WTC11 (cell line): ENCODE measurements at regions not wholly inside any gene's neighbourhood (a gene's known extent, or its start where the extent isn't known, plus 50 kb on each side); places are given as distances from the start of the nearest gene placed in this dataset.

Experiments
- ATAC-seq: fragments of 200-7000 bp; cut with Tn5 transposase; 2 replicates; pipeline ENCODE4 v1.10.0; 2021; ENCODE audit warnings: mild to moderate bottlenecking, moderate library complexity
- CTCF ChIA-PET: fragments of 300-600 bp; sonication (Branson Sonifier 250); formaldehyde crosslinking; loops from one replicate; lab custom pipeline; 2021; ENCODE audit warnings: antibody characterized with exemption; lab: Charles Lee
- POLR2A ChIA-PET: fragments of 350-600 bp; sonication (Branson Sonifier 250); formaldehyde crosslinking; loops from one replicate; lab custom pipeline; 2021; ENCODE audit warnings: antibody characterized with exemption; lab: Charles Lee
- DNase-seq: peaks from one replicate; pipeline ENCODE4 v3.0.0; 2021; ENCODE audit warnings: low spot score
- H3K27ac Mint-ChIP-seq: 2 replicates; pipeline ENCODE4 v1.8.0; 2021; ENCODE audit warnings: mixed read lengths
- H3K27me3 Mint-ChIP-seq: 2 replicates; pipeline ENCODE4 v1.8.0; 2021; ENCODE audit warnings: low read depth, mild to moderate bottlenecking, moderate library complexity, mixed read lengths
- H3K36me3 Mint-ChIP-seq: 2 replicates; pipeline ENCODE4 v1.8.0; 2021; ENCODE audit warnings: mixed read lengths
- H3K4me1 Mint-ChIP-seq: 2 replicates; pipeline ENCODE4 v1.8.0; 2022; ENCODE audit warnings: mixed read lengths
- H3K4me3 Mint-ChIP-seq: 2 replicates; pipeline ENCODE4 v1.8.0; 2021; ENCODE audit warnings: mild to moderate bottlenecking, moderate library complexity, mixed read lengths
- H3K9me3 Mint-ChIP-seq: 2 replicates; pipeline ENCODE4 v1.8.0; 2021; ENCODE audit warnings: mixed read lengths
- CREM ChIP-seq: sonication (generic); formaldehyde crosslinking; IDR thresholded peaks from 2 replicates; pipeline ENCODE4 v1.8.1; 2022; ENCODE audit warnings: mild to moderate bottlenecking, missing genetic modification reagents, moderate library complexity
- EMX1 ChIP-seq: fragments of 250-450 bp; sonication (Bioruptor Pico); IDR thresholded peaks from 2 replicates; pipeline ENCODE4 v1.8.0; 2021; ENCODE audit warnings: mild to moderate bottlenecking
- FOXJ3 ChIP-seq: sonication (generic); formaldehyde crosslinking; IDR thresholded peaks from 2 replicates; pipeline ENCODE4 v1.9.0; 2021; ENCODE audit warnings: missing genetic modification reagents, mild to moderate bottlenecking, borderline replicate concordance
- GABPB1 ChIP-seq: sonication (generic); formaldehyde crosslinking; IDR thresholded peaks from 2 replicates; pipeline ENCODE4 v1.8.1; 2023; ENCODE audit warnings: mild to moderate bottlenecking, missing genetic modification reagents
- JAZF1 ChIP-seq: fragments of 250-450 bp; sonication (Bioruptor Pico); IDR thresholded peaks from 2 replicates; pipeline ENCODE4 v1.9.0; 2021; ENCODE audit warnings: moderate library complexity, mild to moderate bottlenecking, inconsistent platforms
- NFATC4 ChIP-seq: fragments of 250-450 bp; sonication (Bioruptor Pico); IDR thresholded peaks from 2 replicates; pipeline ENCODE4 v1.9.0; 2021; ENCODE audit warnings: mild to moderate bottlenecking
- SP1 ChIP-seq: sonication (generic); formaldehyde crosslinking; conservative IDR thresholded peaks from 2 replicates; pipeline ENCODE4 v1.8.1; 2022; ENCODE audit warnings: missing genetic modification reagents
- TCF7 ChIP-seq: sonication (generic); formaldehyde crosslinking; IDR thresholded peaks from 2 replicates; pipeline ENCODE4 v1.8.0; 2022; ENCODE audit warnings: mild to moderate bottlenecking, low read depth, missing genetic modification reagents, moderate library complexity
- TP53 ChIP-seq: sonication (generic); formaldehyde crosslinking; IDR thresholded peaks from 2 replicates; pipeline ENCODE4 v1.8.1; 2023; ENCODE audit warnings: mild to moderate bottlenecking, missing genetic modification reagents
- ZBTB21 ChIP-seq: sonication (generic); formaldehyde crosslinking; IDR thresholded peaks from 2 replicates; pipeline ENCODE4 v1.8.1; 2023; ENCODE audit warnings: mild to moderate bottlenecking, missing genetic modification reagents, borderline replicate concordance
- ZNF232 ChIP-seq: sonication (generic); formaldehyde crosslinking; IDR thresholded peaks from 2 replicates; pipeline ENCODE4 v1.8.0; 2022; ENCODE audit warnings: mild to moderate bottlenecking, missing genetic modification reagents
- ZNF263 ChIP-seq: sonication (generic); formaldehyde crosslinking; IDR thresholded peaks from 2 replicates; pipeline ENCODE4 v1.8.1; 2022; ENCODE audit warnings: low read depth, mild to moderate bottlenecking, moderate library complexity, missing genetic modification reagents
- ZNF317 ChIP-seq: sonication (generic); formaldehyde crosslinking; IDR thresholded peaks from 2 replicates; pipeline ENCODE4 v1.8.1; 2023; ENCODE audit warnings: low read depth, mild to moderate bottlenecking, moderate library complexity, missing genetic modification reagents, borderline replicate concordance
- ZNF423 ChIP-seq: fragments of 250-450 bp; sonication (Bioruptor Pico); IDR thresholded peaks from 2 replicates; pipeline ENCODE4 v2.1.2; 2022; ENCODE audit warnings: mild to moderate bottlenecking, moderate library complexity
- ZNF671 ChIP-seq: fragments of 250-450 bp; sonication (Bioruptor Pico); IDR thresholded peaks from 2 replicates; pipeline ENCODE4 v1.8.0; 2021; ENCODE audit warnings: mild to moderate bottlenecking
- TF ChIP-seq, protein P1 (sequence below): fragments of 250-450 bp; sonication (Bioruptor Pico); IDR thresholded peaks from 2 replicates; pipeline ENCODE4 v1.9.0; 2021; ENCODE audit warnings: mild to moderate bottlenecking
- TF ChIP-seq, protein P2 (sequence below): fragments of 250-450 bp; sonication (Bioruptor Pico); IDR thresholded peaks from 2 replicates; pipeline ENCODE4 v1.9.0; 2021; ENCODE audit warnings: mild to moderate bottlenecking, borderline replicate concordance
- TF ChIP-seq, protein P3 (sequence below): sonication (generic); formaldehyde crosslinking; IDR thresholded peaks from 2 replicates; pipeline ENCODE4 v1.8.0; 2022; ENCODE audit warnings: mild to moderate bottlenecking, missing genetic modification reagents

DNA sequence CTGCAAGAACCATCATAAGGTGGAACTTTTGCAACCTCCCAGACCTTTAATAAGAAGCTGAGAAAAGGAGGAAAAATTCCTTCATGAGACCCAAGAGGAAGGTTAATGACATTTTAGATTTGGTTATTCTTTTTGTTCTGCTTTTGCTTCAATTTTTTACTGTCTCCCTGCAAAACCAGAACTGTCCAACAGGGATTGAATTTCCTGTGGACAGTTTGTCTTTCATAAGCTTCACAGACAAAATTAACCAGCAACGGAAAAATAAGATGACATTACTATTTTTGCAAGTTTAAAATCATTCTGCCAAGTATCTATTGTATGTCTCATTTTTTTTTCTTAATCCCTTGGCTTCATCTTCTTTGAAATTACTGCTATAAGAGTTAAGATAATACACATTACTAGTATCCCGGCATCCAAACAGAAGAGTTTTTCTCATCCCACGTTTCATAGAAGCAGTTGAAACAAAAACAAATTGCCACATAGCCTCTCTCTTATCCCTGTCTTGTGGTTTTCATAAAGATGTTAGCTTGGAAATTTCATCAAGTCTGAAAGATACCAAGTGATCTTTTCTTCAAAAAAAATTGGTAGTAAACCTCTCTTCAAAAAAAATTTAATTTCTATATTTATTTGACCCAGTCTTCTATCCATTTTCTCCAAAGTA lies 465.3 kb upstream of the PTBP2 start:
- H3K4me3 Mint-ChIP-seq = no peak overlapping the region
- no peaks in the 10 kb centered on the region for H3K36me3 Mint-ChIP-seq
- CTCF ChIA-PET = no interaction called here
- peaks cover under 1% of the 10 kb centered on the region; the same call in 1 of the 2 replicates for H3K9me3 Mint-ChIP-seq
- TF ChIP-seq FOXJ3 (CRISPR knock-in tag) = no peak
- TF ChIP-seq ZNF232 (CRISPR knock-in tag) = no peak
- TF ChIP-seq ZNF671 (CRISPR knock-in tag) = no peak
- no peak for TF ChIP-seq ZNF317 (CRISPR knock-in tag)
- no peak for TF ChIP-seq NFATC4 (CRISPR knock-in tag)
- TF ChIP-seq ZBTB21 (CRISPR knock-in tag) = no peak
- TF ChIP-seq GABPB1 = no peak
- TF ChIP-seq TCF7 = no peak
- no peak for TF ChIP-seq CREM (CRISPR knock-in tag)
- TF ChIP-seq, protein P1, sequence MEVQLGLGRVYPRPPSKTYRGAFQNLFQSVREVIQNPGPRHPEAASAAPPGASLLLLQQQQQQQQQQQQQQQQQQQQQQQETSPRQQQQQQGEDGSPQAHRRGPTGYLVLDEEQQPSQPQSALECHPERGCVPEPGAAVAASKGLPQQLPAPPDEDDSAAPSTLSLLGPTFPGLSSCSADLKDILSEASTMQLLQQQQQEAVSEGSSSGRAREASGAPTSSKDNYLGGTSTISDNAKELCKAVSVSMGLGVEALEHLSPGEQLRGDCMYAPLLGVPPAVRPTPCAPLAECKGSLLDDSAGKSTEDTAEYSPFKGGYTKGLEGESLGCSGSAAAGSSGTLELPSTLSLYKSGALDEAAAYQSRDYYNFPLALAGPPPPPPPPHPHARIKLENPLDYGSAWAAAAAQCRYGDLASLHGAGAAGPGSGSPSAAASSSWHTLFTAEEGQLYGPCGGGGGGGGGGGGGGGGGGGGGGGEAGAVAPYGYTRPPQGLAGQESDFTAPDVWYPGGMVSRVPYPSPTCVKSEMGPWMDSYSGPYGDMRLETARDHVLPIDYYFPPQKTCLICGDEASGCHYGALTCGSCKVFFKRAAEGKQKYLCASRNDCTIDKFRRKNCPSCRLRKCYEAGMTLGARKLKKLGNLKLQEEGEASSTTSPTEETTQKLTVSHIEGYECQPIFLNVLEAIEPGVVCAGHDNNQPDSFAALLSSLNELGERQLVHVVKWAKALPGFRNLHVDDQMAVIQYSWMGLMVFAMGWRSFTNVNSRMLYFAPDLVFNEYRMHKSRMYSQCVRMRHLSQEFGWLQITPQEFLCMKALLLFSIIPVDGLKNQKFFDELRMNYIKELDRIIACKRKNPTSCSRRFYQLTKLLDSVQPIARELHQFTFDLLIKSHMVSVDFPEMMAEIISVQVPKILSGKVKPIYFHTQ (CRISPR knock-in tag) = no peak
- no peak for TF ChIP-seq SP1 (CRISPR knock-in tag)
- no peak for TF ChIP-seq JAZF1
- TF ChIP-seq, protein P2, sequence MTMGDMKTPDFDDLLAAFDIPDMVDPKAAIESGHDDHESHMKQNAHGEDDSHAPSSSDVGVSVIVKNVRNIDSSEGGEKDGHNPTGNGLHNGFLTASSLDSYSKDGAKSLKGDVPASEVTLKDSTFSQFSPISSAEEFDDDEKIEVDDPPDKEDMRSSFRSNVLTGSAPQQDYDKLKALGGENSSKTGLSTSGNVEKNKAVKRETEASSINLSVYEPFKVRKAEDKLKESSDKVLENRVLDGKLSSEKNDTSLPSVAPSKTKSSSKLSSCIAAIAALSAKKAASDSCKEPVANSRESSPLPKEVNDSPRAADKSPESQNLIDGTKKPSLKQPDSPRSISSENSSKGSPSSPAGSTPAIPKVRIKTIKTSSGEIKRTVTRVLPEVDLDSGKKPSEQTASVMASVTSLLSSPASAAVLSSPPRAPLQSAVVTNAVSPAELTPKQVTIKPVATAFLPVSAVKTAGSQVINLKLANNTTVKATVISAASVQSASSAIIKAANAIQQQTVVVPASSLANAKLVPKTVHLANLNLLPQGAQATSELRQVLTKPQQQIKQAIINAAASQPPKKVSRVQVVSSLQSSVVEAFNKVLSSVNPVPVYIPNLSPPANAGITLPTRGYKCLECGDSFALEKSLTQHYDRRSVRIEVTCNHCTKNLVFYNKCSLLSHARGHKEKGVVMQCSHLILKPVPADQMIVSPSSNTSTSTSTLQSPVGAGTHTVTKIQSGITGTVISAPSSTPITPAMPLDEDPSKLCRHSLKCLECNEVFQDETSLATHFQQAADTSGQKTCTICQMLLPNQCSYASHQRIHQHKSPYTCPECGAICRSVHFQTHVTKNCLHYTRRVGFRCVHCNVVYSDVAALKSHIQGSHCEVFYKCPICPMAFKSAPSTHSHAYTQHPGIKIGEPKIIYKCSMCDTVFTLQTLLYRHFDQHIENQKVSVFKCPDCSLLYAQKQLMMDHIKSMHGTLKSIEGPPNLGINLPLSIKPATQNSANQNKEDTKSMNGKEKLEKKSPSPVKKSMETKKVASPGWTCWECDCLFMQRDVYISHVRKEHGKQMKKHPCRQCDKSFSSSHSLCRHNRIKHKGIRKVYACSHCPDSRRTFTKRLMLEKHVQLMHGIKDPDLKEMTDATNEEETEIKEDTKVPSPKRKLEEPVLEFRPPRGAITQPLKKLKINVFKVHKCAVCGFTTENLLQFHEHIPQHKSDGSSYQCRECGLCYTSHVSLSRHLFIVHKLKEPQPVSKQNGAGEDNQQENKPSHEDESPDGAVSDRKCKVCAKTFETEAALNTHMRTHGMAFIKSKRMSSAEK (CRISPR knock-in tag) = no peak
- no peak for TF ChIP-seq ZNF263 (CRISPR knock-in tag)
- TF ChIP-seq EMX1 (CRISPR knock-in tag) = no peak
- TF ChIP-seq, all 79 proteins: peak for 0
- Mint-ChIP-seq H3K27me3 (no peaks in the 10 kb centered on the region; the same call in 1 of the 2 replicates), H3K4me1 (peaks cover 8% of the 10 kb centered on the region), H3K27ac (no peak overlapping the region)
- POLR2A ChIA-PET = no interaction called here
- DNase-seq (no peak), ATAC-seq (no peak)

DNA sequence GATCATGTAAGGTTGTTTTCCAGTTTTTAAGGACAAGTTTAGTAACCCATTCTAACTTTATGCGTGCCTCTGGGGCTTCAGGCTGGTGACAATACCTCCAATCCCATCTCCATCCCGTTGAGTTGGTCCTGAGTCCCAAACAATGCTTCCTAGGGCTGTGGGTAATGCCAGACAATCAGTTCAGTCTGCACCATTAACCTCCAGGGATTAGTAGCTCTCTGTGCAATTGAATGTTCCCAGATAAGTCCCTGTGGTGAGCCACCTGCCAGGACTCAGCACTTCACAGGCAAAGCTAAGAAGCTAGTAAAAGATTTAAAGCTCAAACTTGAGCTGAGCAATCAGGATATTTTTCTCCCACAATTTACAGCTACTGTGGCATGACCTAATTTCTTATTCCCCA lies 462.2 kb upstream of the PTBP2 start:
- DNase-seq = no peak
- H3K4me3 Mint-ChIP-seq = no peak overlapping the region
- peak; percentile 95 for ATAC-seq
- TF ChIP-seq EMX1 (CRISPR knock-in tag) = no peak
- 0 out of 2 replicates have a peak, but pooled peaks have one; percentile 35 for TF ChIP-seq ZNF423 (CRISPR knock-in tag)
- TF ChIP-seq, protein P3, sequence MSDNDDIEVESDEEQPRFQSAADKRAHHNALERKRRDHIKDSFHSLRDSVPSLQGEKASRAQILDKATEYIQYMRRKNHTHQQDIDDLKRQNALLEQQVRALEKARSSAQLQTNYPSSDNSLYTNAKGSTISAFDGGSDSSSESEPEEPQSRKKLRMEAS (CRISPR knock-in tag) = no peak
- TF ChIP-seq TP53 = no peak
- POLR2A ChIA-PET = no interaction called here
- no peak overlapping the region for H3K27ac Mint-ChIP-seq
- CTCF ChIA-PET = interaction anchor here (0.7 kb wide), 1 partner anchor 23 kb away, joined by 3 read pairs; no protein-coding TSS in a partner anchor
- H3K36me3 Mint-ChIP-seq = peaks cover 4% of the 10 kb centered on the region; the same call in 1 of the 2 replicates
- H3K9me3 Mint-ChIP-seq = peaks cover 4% of the 10 kb centered on the region
- H3K4me1 Mint-ChIP-seq = peaks cover 8% of the 10 kb centered on the region
- H3K27me3 Mint-ChIP-seq = no peaks in the 10 kb centered on the region; the same call in 1 of the 2 replicates
